ENCODE measurements at regions not wholly inside any gene's neighbourhood (a gene's known extent, or its start where the extent isn't known, plus 50 kb on each side); places are given as distances from the start of the nearest gene placed in this dataset.

DNA sequence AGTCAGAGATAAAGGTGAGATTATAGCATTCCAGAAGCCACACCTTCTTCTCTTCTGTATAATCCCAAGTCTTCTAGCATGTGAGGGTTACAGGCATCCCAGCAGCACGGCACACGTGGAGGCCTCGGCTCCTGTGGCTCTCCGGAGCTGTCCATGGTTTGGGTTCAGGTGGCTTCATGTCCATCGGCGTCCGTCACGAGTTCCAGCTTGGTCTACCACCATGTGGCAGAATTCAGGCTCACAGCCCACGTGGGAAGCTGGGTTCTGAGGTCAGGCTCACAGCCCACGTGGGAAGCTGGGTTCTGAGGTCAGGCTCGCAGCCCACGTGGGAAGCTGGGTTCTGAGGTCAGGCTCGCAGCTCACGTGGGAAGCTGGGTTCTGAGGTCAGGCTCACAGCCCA, 378.3 kb upstream of the SALL3 start:
- TF ChIP-seq, protein P1, sequence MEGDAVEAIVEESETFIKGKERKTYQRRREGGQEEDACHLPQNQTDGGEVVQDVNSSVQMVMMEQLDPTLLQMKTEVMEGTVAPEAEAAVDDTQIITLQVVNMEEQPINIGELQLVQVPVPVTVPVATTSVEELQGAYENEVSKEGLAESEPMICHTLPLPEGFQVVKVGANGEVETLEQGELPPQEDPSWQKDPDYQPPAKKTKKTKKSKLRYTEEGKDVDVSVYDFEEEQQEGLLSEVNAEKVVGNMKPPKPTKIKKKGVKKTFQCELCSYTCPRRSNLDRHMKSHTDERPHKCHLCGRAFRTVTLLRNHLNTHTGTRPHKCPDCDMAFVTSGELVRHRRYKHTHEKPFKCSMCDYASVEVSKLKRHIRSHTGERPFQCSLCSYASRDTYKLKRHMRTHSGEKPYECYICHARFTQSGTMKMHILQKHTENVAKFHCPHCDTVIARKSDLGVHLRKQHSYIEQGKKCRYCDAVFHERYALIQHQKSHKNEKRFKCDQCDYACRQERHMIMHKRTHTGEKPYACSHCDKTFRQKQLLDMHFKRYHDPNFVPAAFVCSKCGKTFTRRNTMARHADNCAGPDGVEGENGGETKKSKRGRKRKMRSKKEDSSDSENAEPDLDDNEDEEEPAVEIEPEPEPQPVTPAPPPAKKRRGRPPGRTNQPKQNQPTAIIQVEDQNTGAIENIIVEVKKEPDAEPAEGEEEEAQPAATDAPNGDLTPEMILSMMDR (IDR thresholded peaks at IDR 0.05) = no peak
- TF ChIP-seq POLR2A (IDR thresholded peaks at IDR 0.05) = no peak
- TF ChIP-seq POLR2AphosphoS5 (IDR thresholded peaks at IDR 0.05) = no peak
- TF ChIP-seq EP300 (IDR thresholded peaks at IDR 0.05; ENCODE audit: low read depth) = no peak
